Duodenal mucosa (tissue), 2 donors: ENCODE measurements at regions not wholly inside any gene's neighbourhood (a gene's known extent, or its start where the extent isn't known, plus 50 kb on each side); places are given as distances from the start of the nearest gene placed in this dataset.

Experiments
- H3K27ac ChIP-seq: one replicate; pipeline ENCODE4 v1.7.0; 2013; ENCODE audit warnings: low read depth, low read length
- H3K27me3 ChIP-seq, 2 donors: one replicate each; pipeline ENCODE4 v1.7.0; 2013; ENCODE audit warnings: low read length in 2 of 2, control low read depth in 1 of 2; ENCODE audit not compliant: insufficient read depth in 2 of 2, control insufficient read depth in 1 of 2
- H3K36me3 ChIP-seq, 2 donors: one replicate each; pipeline ENCODE4 v1.7.0; 2013; ENCODE audit warnings: low read length in 2 of 2, control low read depth in 1 of 2; ENCODE audit not compliant: insufficient read depth in 2 of 2, control insufficient read depth in 1 of 2
- H3K4me1 ChIP-seq, 2 donors: one replicate each; pipeline ENCODE4 v1.7.0; 2013; ENCODE audit warnings: low read length in 2 of 2, control low read depth in 1 of 2; ENCODE audit not compliant: insufficient read depth in 2 of 2, control insufficient read depth in 1 of 2
- H3K4me3 ChIP-seq, 2 donors: one replicate each; pipeline ENCODE4 v1.7.0; 2013; ENCODE audit warnings: low read length in 2 of 2, low read depth in 1 of 2
- H3K9ac ChIP-seq, 2 donors: one replicate each; pipeline ENCODE4 v1.7.0; 2013; ENCODE audit warnings: low read length in 2 of 2, low read depth in 1 of 2
- H3K9me3 ChIP-seq, 2 donors: one replicate each; pipeline ENCODE4 v1.7.0; 2013; ENCODE audit warnings: low read length in 2 of 2, control low read depth in 1 of 2; ENCODE audit not compliant: control insufficient read depth in 1 of 2

DNA sequence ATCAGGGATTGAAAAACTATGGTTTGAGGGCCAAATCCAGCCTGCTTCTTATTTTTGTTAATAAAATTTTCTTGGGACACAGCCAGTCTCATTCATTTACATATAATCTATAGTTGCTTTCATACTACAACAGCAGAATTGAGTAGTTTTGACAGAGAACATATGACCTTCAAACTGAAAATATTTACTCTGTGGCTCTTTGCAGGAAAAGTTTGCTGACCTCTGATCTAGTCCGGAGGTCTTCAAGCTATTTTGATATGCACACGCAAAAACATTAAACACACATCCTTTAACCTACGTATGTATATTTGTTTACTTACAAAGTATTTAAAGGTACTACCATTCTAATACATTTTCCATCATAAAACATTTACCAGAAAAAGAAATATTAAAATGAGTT, 76.5 kb upstream of the LARGE1 start:
- H3K27me3 ChIP-seq, result no peaks in the 10 kb centered on the region
- no peaks in the 10 kb centered on the region for H3K36me3 ChIP-seq
- no peak overlapping the region for H3K9ac ChIP-seq
- H3K27ac ChIP-seq, result no peak overlapping the region
- H3K9me3 ChIP-seq, result peaks cover 4 to 5% of the 10 kb centered on the region in 2 donors
- H3K4me1 ChIP-seq, result peaks cover 0 to 5% of the 10 kb centered on the region in 2 donors
- no peak overlapping the region for H3K4me3 ChIP-seq

DNA sequence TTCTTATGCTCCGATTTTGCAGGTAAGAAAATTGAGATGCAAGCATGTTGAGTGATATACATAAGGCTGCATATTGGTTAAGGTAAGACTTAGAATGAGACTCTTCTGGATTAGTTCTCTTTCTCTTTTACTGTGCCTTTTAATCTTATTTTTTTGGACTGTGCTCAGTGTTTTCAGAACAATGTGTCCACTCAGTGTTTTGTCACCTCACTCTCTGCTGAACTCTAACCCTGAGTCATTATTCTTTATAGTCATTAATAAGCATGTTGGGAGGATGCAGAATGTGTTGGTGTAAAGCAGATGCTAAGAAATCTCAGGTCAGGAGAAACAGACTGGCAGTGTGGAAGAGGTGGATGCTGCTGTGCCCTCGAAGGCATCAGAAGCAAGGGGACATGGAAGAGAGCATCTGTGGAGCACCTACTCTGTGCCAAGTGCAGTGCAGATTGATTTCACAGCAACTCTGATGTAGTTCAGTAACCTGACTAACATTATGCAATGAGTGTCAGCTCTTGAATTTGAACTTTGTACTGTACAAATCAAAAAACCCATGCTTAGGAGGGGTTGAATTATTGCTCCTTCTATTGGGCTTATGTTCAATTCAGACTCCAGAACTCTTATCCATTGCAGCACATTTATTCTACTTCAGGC, 80.7 kb upstream of the LARGE1 start:
- no peak overlapping the region for H3K4me3 ChIP-seq
- peaks cover 4 to 5% of the 10 kb centered on the region in 2 donors for H3K9me3 ChIP-seq
- no peak overlapping the region for H3K9ac ChIP-seq
- H3K27ac ChIP-seq, result no peak overlapping the region
- H3K4me1 ChIP-seq, result peaks cover 0 to 5% of the 10 kb centered on the region in 2 donors
- H3K27me3 ChIP-seq, result no peaks in the 10 kb centered on the region
- no peaks in the 10 kb centered on the region for H3K36me3 ChIP-seq

DNA sequence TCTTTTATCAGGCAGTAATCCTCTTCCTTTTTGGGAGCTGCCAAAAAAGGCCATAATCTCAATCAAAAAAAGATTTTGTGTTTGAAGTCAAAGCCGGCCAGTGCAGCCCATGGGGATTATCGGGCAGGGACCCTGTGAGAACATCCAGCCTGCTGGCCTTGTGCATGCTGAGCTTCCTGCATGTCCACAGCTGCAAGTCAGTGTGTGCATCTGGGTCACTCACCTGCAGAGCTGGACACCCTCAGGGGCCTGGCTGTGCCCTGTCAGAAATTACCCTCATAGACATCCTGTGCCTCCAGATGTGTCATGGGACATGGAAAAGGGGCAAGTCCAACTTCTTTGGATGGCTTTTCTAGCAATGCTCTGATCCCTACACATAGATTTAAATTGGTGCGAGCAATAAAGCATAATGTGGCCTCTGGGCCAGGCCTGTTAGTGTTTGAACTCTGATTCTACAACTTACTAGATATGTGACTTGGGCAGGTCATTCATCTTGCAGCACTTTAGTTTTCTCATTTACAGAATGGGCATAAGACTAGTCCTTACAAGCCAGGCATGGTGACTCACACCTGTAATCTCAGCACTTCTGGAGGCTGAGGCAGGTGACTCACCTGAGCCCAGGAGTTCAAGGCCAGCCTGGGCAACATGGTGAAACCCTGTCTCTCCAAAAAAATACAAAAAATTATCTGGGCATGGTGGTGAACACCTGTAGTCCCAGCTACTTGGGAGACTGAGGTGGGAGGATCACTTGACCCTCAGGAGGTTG, 81.6 kb upstream of the LARGE1 start:
- no peaks in the 10 kb centered on the region for H3K36me3 ChIP-seq
- H3K4me3 ChIP-seq, result no peak overlapping the region
- H3K27me3 ChIP-seq, result no peaks in the 10 kb centered on the region
- H3K4me1 ChIP-seq, result peaks cover 0 to 5% of the 10 kb centered on the region in 2 donors
- no peak overlapping the region for H3K27ac ChIP-seq
- H3K9ac ChIP-seq, result no peak overlapping the region
- H3K9me3 ChIP-seq, result peaks cover 4 to 5% of the 10 kb centered on the region in 2 donors

DNA sequence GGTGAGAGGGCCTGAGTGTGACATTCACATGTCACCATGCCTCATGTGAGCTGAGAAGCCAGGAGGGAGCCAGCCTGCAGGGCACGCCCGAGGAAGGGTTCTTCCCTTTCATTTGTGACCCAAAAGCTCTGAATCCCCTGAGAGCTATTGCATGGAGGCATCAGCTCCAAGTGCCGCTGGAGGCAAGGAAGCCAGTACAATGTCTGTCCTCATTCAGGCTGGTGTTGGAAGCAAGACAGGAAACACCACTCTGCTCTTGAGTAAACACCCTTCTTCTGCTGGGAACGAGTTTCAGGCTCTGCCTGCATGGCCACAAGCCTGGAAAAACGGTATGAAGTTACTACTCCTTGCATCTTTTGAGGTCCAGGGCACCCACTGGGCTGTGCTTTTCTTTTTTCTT, 83.8 kb upstream of the LARGE1 start:
- Histone ChIP-seq H3K4me1 (peaks cover 0 to 5% of the 10 kb centered on the region in 2 donors), H3K9me3 (peaks cover under 1 to 2% of the 10 kb centered on the region in 2 donors), H3K4me3 (no peak overlapping the region), H3K27me3 (no peaks in the 10 kb centered on the region), H3K36me3 (no peaks in the 10 kb centered on the region), H3K27ac (no peak overlapping the region), H3K9ac (no peak overlapping the region)

DNA sequence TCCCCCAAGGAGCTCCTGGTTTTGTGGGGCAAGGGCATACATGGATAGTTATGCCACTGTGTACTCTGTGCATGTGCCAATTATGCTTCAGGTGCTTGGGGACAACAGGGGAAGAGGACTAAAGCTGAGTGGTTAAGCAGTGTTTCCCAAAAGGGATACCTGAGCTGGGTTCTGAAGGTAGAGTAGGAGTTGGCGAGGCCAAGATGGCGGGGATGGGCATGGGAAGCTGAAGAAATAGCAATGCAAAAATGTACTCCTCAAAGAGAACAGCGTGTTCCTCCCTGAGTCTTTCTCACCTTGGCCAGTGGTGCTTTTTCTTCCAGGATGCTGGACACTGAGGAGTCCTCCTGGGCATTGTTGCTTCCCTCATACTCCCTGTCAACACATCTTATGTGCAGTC, 90.0 kb upstream of the LARGE1 start:
- Histone ChIP-seq H3K9me3 (peaks cover 0 to 2% of the 10 kb centered on the region in 2 donors), H3K4me1 (no peaks in the 10 kb centered on the region), H3K27ac (no peak overlapping the region), H3K36me3 (no peaks in the 10 kb centered on the region), H3K9ac (no peak overlapping the region), H3K27me3 (no peaks in the 10 kb centered on the region), H3K4me3 (no peak overlapping the region)

DNA sequence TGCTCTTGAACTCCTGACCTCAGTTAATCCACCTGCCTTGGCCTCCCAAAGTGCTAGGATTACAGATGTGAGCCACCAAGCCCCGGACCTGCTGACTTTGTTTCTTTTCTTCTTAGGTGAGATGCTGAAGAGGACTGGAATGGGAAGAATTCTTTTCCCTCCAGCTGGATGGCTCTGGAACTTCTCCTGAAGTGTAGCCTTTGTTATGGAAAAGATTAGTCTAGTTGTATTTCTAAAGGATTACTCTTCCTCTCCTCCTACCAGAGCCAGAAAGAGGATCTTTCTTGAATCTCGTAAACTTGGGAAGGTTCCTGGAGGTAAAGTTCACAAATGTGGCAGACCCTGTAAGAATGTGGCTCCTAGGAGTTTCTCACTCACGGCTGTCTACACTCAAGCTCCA, 95.4 kb upstream of the LARGE1 start:
- Histone ChIP-seq H3K27me3 (no peaks in the 10 kb centered on the region), H3K4me1 (no peaks in the 10 kb centered on the region), H3K36me3 (no peaks in the 10 kb centered on the region), H3K9me3 (peaks cover 0 to 6% of the 10 kb centered on the region in 2 donors), H3K4me3 (no peak overlapping the region), H3K9ac (no peak overlapping the region), H3K27ac (no peak overlapping the region)

DNA sequence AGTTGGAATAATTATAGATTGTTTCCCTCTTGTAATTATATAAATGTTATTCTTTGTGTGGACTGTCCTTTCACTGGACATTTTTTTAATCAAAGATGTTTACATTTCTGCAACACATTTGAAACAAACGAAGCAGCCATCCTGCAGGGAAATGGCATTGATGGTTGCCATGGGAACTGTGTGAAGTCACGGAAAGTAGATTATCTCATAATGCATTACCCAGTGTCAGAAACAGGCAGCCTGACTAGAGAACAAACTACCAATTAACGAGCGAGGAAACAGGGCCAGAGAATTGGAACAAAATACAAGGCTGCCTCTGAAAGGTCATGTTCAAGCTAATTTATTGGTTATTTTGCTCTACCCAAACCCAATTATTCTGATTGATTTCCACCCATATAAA, 96.9 kb upstream of the LARGE1 start:
- no peak overlapping the region for H3K27ac ChIP-seq
- no peaks in the 10 kb centered on the region for H3K27me3 ChIP-seq
- H3K4me1 ChIP-seq, result no peaks in the 10 kb centered on the region
- peaks cover 0 to 6% of the 10 kb centered on the region in 2 donors for H3K9me3 ChIP-seq
- no peak overlapping the region for H3K4me3 ChIP-seq
- no peaks in the 10 kb centered on the region for H3K36me3 ChIP-seq
- H3K9ac ChIP-seq, result no peak overlapping the region

DNA sequence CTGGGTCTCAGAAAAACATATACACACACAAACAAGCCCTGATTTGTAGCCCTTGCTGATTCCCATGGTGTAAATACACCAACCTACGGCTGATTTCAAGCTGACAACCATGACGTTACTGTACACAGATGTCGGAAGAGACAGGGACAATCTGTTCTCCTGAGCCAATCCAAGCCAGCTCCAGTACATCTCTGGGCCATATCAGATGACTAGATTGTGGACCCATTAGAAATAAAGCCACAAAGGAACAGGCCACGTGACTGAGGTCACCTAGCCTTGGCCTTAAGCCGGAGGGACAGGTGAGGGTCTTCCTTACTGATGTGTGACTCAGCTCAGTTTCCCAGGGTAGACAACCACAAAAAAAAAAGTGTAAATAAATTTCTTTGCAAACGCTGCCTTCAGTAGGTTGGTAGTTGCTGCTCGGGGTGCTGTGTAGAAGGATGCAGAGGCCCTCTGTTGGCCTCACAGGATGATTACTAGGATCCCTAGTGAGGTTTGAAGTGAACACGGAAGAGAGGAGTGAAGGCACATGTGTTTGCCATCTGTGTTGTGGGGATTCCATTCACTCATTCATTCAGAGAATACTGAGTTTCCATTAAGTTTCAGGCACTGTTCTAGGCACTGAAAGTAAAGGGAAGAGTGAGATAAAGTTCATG, 99.0 kb upstream of the LARGE1 start:
- H3K9ac ChIP-seq, result no peak overlapping the region
- no peaks in the 10 kb centered on the region for H3K36me3 ChIP-seq
- no peak overlapping the region for H3K4me3 ChIP-seq
- H3K4me1 ChIP-seq, result no peaks in the 10 kb centered on the region
- no peaks in the 10 kb centered on the region for H3K27me3 ChIP-seq
- no peak overlapping the region for H3K27ac ChIP-seq
- H3K9me3 ChIP-seq, result peaks cover 0 to 3% of the 10 kb centered on the region in 2 donors

DNA sequence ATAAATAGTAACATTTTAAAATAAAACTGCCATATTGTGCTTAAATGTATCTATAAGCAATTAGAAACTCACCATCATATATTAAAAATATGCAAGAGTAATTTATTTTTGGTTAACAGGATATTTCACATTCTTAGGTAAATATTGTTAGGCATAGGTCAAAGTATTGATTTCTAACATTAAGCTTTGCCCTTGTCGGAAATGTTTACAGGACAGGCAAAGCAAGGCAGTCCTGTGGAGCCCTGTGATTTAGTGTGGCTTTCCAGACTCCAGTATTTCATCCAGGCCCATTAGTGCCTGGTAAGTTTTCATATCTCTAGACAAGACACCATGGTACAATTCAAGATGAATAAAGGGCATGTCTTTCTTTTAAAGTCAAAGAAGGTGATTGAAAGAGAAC, 114.9 kb upstream of the LARGE1 start:
- Histone ChIP-seq H3K4me1 (no peaks in the 10 kb centered on the region), H3K4me3 (no peak overlapping the region), H3K9me3 (no peaks in the 10 kb centered on the region), H3K9ac (no peak overlapping the region), H3K36me3 (no peaks in the 10 kb centered on the region), H3K27ac (no peak overlapping the region), H3K27me3 (no peaks in the 10 kb centered on the region)

DNA sequence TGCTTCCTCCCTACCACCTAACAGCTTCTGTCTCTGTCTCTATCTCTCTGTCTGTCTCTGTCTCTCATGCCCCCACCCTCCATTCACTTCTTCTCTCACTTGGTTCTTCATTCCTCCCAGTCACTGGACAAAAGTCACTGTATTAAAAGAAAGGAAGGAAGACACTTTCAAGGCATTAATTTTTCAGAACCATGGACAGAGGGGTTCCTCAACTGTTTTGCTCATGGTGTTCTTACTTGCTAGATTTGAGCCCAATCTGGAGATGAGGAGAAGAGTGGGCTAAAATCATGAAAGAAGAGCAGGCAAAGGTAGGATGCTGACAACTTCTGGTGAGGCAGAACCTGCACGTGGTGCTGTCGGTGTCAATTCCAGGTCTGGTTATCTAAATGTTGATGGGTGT, 116.7 kb upstream of the LARGE1 start:
- Histone ChIP-seq H3K9me3 (no peaks in the 10 kb centered on the region), H3K36me3 (no peaks in the 10 kb centered on the region), H3K27ac (no peak overlapping the region), H3K27me3 (no peaks in the 10 kb centered on the region), H3K4me1 (no peaks in the 10 kb centered on the region), H3K9ac (no peak overlapping the region), H3K4me3 (no peak overlapping the region)
